PC-9 (cell line): ENCODE measurements at regions not wholly inside any gene's neighbourhood (a gene's known extent, or its start where the extent isn't known, plus 50 kb on each side); places are given as distances from the start of the nearest gene placed in this dataset.

Experiments used
- BruUV-seq: library from RNA; stranded (reverse); fragments of 400-500 nt; replicated peaks from 2 replicates; lab custom pipeline; 2021; lab: Mats Ljungman, UMichigan
- CTCF ChIA-PET: fragments of 300-600 bp; sonication (Branson Sonifier 250); formaldehyde crosslinking; loops from one replicate; lab custom pipeline; 2022; ENCODE audit warnings: antibody characterized with exemption; lab: Charles Lee
- POLR2A ChIA-PET: fragments of 300-600 bp; sonication (Branson Sonifier 250); formaldehyde crosslinking; loops from one replicate; lab custom pipeline; 2022; ENCODE audit warnings: antibody characterized with exemption; ENCODE audit not compliant: unreplicated experiment; lab: Charles Lee
- DNase-seq, 2 experiments: peaks; one replicate each; pipeline versions ENCODE4 v3.0.0 to v3.0.0-alpha.2; 2015 to 2022; ENCODE audit warnings: mixed read lengths in 1 of 2
- H2AFZ ChIP-seq: fragments of 200-600 bp; sonication (generic); 2 replicates; pipeline ENCODE4 v1.8.1; 2017; ENCODE audit warnings: antibody characterized with exemption
- H3F3A ChIP-seq: fragments of 200-600 bp; sonication (generic); 2 replicates; pipeline ENCODE4 v1.8.1; 2017; ENCODE audit warnings: antibody characterized with exemption, mild to moderate bottlenecking, low read depth; ENCODE audit not compliant: insufficient read depth
- H3K27ac ChIP-seq: fragments of 200-600 bp; sonication (generic); 2 replicates; pipeline ENCODE4 v1.6.1; 2016; ENCODE audit warnings: mixed run types
- H3K27me3 ChIP-seq: fragments of 200-600 bp; sonication (generic); 2 replicates; pipeline ENCODE4 v1.6.1; 2016; ENCODE audit warnings: low read depth, mixed run types; ENCODE audit not compliant: insufficient read depth
- H3K36me3 ChIP-seq: fragments of 200-600 bp; sonication (generic); 2 replicates; pipeline ENCODE4 v1.6.1; 2016; ENCODE audit warnings: low read depth, mixed run types
- H3K4me1 ChIP-seq: fragments of 200-600 bp; sonication (generic); replicated peaks from 2 replicates; pipeline ENCODE4 v1.6.1; 2016; ENCODE audit warnings: mixed run types; ENCODE audit not compliant: insufficient read depth
- H3K4me2 ChIP-seq: fragments of 200-600 bp; sonication (generic); 2 replicates; pipeline ENCODE4 v1.6.1; 2017; ENCODE audit warnings: mixed run types
- H3K4me3 ChIP-seq: fragments of 200-600 bp; sonication (generic); 2 replicates; pipeline ENCODE4 v1.6.1; 2016; ENCODE audit warnings: mixed run types
- H3K79me2 ChIP-seq: fragments of 200-600 bp; sonication (generic); 2 replicates; pipeline ENCODE4 v1.6.1; 2017; ENCODE audit warnings: low read depth, mixed run types
- H3K9me2 ChIP-seq: fragments of 200-600 bp; sonication (generic); 2 replicates; pipeline ENCODE4 v1.8.1; 2017; ENCODE audit warnings: mild to moderate bottlenecking; ENCODE audit not compliant: insufficient read depth
- H3K9me3 ChIP-seq: fragments of 200-600 bp; sonication (generic); 2 replicates; pipeline ENCODE4 v1.8.1; 2016; ENCODE audit warnings: low read depth; ENCODE audit not compliant: insufficient read depth
- H4K20me1 ChIP-seq: fragments of 200-600 bp; sonication (generic); 2 replicates; pipeline ENCODE4 v1.8.1; 2017; ENCODE audit not compliant: insufficient read depth
- EZH2 ChIP-seq: fragments of 200-600 bp; sonication (generic); IDR thresholded peaks from 2 replicates; pipeline ENCODE4 v1.8.0; 2017; ENCODE audit warnings: antibody characterized with exemption, low read depth
- intact Hi-C: fragments of 100-400 bp; cut with micrococcal nuclease; formaldehyde crosslinking; loops from one replicate; pipeline ENCODE4 v1.10.0; 2022; ENCODE audit not compliant: unreplicated experiment
- TF ChIP-seq, protein P1 (sequence below): fragments of 200-600 bp; sonication (generic); conservative IDR thresholded peaks from 2 replicates; pipeline ENCODE4 v1.6.1; 2017; ENCODE audit warnings: mixed run types, antibody characterized with exemption, mild to moderate bottlenecking, moderate library complexity

GRCh38 chr15:45777781-45778180 lies 143.0 kb downstream of the SQOR start:
- TF ChIP-seq EZH2, result no peak
- TF ChIP-seq, protein P1, sequence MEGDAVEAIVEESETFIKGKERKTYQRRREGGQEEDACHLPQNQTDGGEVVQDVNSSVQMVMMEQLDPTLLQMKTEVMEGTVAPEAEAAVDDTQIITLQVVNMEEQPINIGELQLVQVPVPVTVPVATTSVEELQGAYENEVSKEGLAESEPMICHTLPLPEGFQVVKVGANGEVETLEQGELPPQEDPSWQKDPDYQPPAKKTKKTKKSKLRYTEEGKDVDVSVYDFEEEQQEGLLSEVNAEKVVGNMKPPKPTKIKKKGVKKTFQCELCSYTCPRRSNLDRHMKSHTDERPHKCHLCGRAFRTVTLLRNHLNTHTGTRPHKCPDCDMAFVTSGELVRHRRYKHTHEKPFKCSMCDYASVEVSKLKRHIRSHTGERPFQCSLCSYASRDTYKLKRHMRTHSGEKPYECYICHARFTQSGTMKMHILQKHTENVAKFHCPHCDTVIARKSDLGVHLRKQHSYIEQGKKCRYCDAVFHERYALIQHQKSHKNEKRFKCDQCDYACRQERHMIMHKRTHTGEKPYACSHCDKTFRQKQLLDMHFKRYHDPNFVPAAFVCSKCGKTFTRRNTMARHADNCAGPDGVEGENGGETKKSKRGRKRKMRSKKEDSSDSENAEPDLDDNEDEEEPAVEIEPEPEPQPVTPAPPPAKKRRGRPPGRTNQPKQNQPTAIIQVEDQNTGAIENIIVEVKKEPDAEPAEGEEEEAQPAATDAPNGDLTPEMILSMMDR, result no peak
- no TSS peak for BruUV-seq
- Histone ChIP-seq H3K9me3 (no peaks in the 10 kb centered on the region), H3K9me2 (no peaks in the 10 kb centered on the region), H3K4me1 (no peaks in the 10 kb centered on the region), H3K79me2 (no peaks in the 10 kb centered on the region), H3K27ac (no peak overlapping the region), H3F3A (no peaks in the 10 kb centered on the region), H3K27me3 (peaks cover 19% of the 10 kb centered on the region), H3K36me3 (no peaks in the 10 kb centered on the region), H2AFZ (no peak overlapping the region), H3K4me3 (no peak overlapping the region), H4K20me1 (no peaks in the 10 kb centered on the region), H3K4me2 (no peak overlapping the region)
- POLR2A ChIA-PET, result no interaction called here
- intact Hi-C loops, result no loop called here
- CTCF ChIA-PET, result no interaction called here
- no peak for DNase-seq

DNA sequence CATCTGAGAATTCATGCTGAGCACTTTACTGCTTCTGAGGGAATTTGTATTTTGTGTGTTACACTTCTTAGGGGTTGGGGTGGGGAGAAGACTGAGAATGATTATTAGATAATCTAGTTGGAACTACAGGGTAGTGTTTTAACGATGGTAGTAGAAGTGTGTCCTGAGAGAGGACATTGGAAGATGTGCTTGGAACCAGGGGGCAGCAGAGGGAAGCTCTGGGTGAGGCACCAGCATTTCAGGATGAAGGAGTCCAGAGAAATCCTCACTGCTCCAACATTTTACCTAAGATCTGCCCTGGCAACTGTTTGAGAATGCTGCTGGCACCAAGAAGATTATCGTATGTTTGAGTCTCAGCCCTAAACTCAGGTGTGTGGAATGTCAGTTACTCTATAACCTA lies 145.5 kb downstream of the SQOR start:
- TF ChIP-seq EZH2, result no peak
- TF ChIP-seq, protein P1, result no peak
- no peaks in the 10 kb centered on the region for H3K9me2 ChIP-seq
- intact Hi-C loops, result no loop called here
- ChIA-PET POLR2A (no interaction called here), CTCF (no interaction called here)
- H3K79me2 ChIP-seq, result no peaks in the 10 kb centered on the region
- no peak overlapping the region for H3K4me2 ChIP-seq
- no peaks in the 10 kb centered on the region for H3K9me3 ChIP-seq
- no peaks in the 10 kb centered on the region for H3K4me1 ChIP-seq
- no peak overlapping the region for H3K4me3 ChIP-seq
- no peaks in the 10 kb centered on the region for H3F3A ChIP-seq
- no peak for DNase-seq
- no peak overlapping the region for H2AFZ ChIP-seq
- H4K20me1 ChIP-seq, result no peaks in the 10 kb centered on the region
- peaks cover 5% of the 10 kb centered on the region; the same call in 1 of the 2 replicates for H3K27me3 ChIP-seq
- BruUV-seq, result no TSS peak
- H3K36me3 ChIP-seq, result no peaks in the 10 kb centered on the region
- H3K27ac ChIP-seq, result no peak overlapping the region

- DNase-seq, result no peak
- BruUV-seq, result no TSS peak
- Histone ChIP-seq H3K9me2 (no peaks in the 10 kb centered on the region), H2AFZ (no peak overlapping the region), H3K36me3 (no peaks in the 10 kb centered on the region), H3K27me3 (peaks cover 3% of the 10 kb centered on the region; the same call in 1 of the 2 replicates), H3K4me3 (no peak overlapping the region), H3K9me3 (no peaks in the 10 kb centered on the region), H3F3A (no peaks in the 10 kb centered on the region), H3K27ac (no peak overlapping the region), H3K4me1 (0 out of 2 replicates have a peak, but pooled peaks cover 8% of the 10 kb centered on the region), H3K4me2 (no peak overlapping the region), H4K20me1 (no peaks in the 10 kb centered on the region), H3K79me2 (no peaks in the 10 kb centered on the region)
- TF ChIP-seq, protein P1, result no peak
- TF ChIP-seq EZH2, result no peak
- POLR2A ChIA-PET, result no interaction called here
- CTCF ChIA-PET, result no interaction called here
- intact Hi-C loops, result no loop called here
Observed at GRCh38 chr15:45784656-45785055, 149.8 kb downstream of the SQOR start.
